Fibroblast of lung (primary cell): ENCODE measurements at regions not wholly inside any gene's neighbourhood (a gene's known extent, or its start where the extent isn't known, plus 50 kb on each side); places are given as distances from the start of the nearest gene placed in this dataset.

Experiments used
- DNase-seq, 2 donors: peaks; one replicate each; pipeline versions ENCODE4 v3.0.0 to v3.0.0-alpha.2; 2010; ENCODE audit warnings: low read depth in 2 of 2
- H2AFZ ChIP-seq: 2 replicates; pipeline ENCODE4 v1.5.1; 2012; ENCODE audit warnings: low read length, control low read depth, inconsistent platforms
- H3K27ac ChIP-seq: 2 replicates; pipeline ENCODE4 v1.5.1; 2011; ENCODE audit warnings: low read length, control low read depth; ENCODE audit not compliant: insufficient read depth
- H3K27me3 ChIP-seq: 2 replicates; pipeline ENCODE4 v1.5.1; 2011; ENCODE audit warnings: mild to moderate bottlenecking, low read length; ENCODE audit not compliant: control insufficient read depth, insufficient read depth
- H3K36me3 ChIP-seq: 2 replicates; pipeline ENCODE4 v1.5.1; 2011; ENCODE audit warnings: low read length; ENCODE audit not compliant: control insufficient read depth, insufficient read depth
- H3K4me1 ChIP-seq: 2 replicates; pipeline ENCODE4 v1.5.1; 2011; ENCODE audit warnings: low read length; ENCODE audit not compliant: control insufficient read depth, insufficient read depth; ENCODE audit errors: extremely low read depth
- H3K4me2 ChIP-seq: 2 replicates; pipeline ENCODE4 v1.5.1; 2011; ENCODE audit warnings: low read length, control low read depth; ENCODE audit not compliant: insufficient read depth; ENCODE audit errors: extremely low read depth
- H3K4me3 ChIP-seq, 4 experiments: fragments of 200-600 bp in 1 of 4; sonication (generic) in 1 of 4; replicated peaks in 1 of 4; 2 replicates each; pipeline ENCODE4 v1.5.1; 2011 to 2016; ENCODE audit warnings: low read length in 4 of 4, low read depth in 3 of 4, mild to moderate bottlenecking in 3 of 4, control low read depth in 2 of 4, inconsistent platforms in 1 of 4, mixed read lengths in 1 of 4; ENCODE audit not compliant: insufficient read depth in 1 of 4; ENCODE audit errors: control extremely low read depth in 1 of 4
- H3K79me2 ChIP-seq: 2 replicates; pipeline ENCODE4 v1.5.1; 2012; ENCODE audit warnings: mild to moderate bottlenecking, low read length, inconsistent platforms; ENCODE audit not compliant: control insufficient read depth, insufficient read depth
- H3K9ac ChIP-seq: 2 replicates; pipeline ENCODE4 v1.5.1; 2011; ENCODE audit warnings: mild to moderate bottlenecking, low read length, control low read depth; ENCODE audit not compliant: insufficient read depth
- H3K9me3 ChIP-seq: 2 replicates; pipeline ENCODE4 v1.5.1; 2012; ENCODE audit warnings: low read depth, low read length; ENCODE audit not compliant: control insufficient read depth, insufficient read depth
- H4K20me1 ChIP-seq: 2 replicates; pipeline ENCODE4 v1.5.1; 2011; ENCODE audit warnings: low read length; ENCODE audit not compliant: control insufficient read depth, insufficient read depth; ENCODE audit errors: extremely low read depth
- EZH2 ChIP-seq: IDR thresholded peaks from 2 replicates; pipeline ENCODE4 v1.5.1; 2012; ENCODE audit warnings: low read length, control low read depth, mild to moderate bottlenecking; ENCODE audit errors: missing control alignments
- TF ChIP-seq, protein P1 (sequence below), 2 donors: IDR thresholded peaks in 1 of 2; conservative IDR thresholded peaks in 1 of 2; 1 replicate in 1 of 2; 2 replicates in 1 of 2; pipeline ENCODE4 v1.5.1; 2011 to 2012; ENCODE audit warnings: low read length in 2 of 2, control low read depth in 1 of 2, inconsistent platforms in 1 of 2, low read depth in 1 of 2, mild to moderate bottlenecking in 1 of 2

DNA sequence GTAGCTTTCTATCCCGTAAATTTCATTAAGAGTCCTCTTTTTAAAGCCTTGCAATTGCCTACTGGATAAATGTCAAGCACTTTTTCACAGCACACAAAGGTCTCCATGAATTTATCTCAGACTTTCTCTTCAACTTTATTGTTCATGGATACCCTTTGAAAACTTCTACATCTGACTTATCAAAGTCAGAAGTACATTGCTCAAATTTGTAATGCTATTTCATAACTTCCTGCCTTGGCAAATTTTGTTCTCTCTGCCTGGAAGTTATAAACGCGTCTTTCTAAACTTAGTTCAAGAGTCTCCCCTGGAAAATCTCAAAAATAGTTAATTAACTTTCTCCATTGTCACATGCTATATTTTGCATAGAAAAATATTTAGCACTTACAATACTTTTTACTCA is 55.9 kb upstream of the RERGL start:
- Histone ChIP-seq H3K27ac (no peak overlapping the region), H4K20me1 (no peaks in the 10 kb centered on the region), H3K79me2 (no peaks in the 10 kb centered on the region), H3K9ac (no peak overlapping the region), H2AFZ (no peak overlapping the region), H3K27me3 (no peaks in the 10 kb centered on the region), H3K36me3 (no peaks in the 10 kb centered on the region), H3K9me3 (no peaks in the 10 kb centered on the region), H3K4me2 (no peak overlapping the region), H3K4me1 (no peaks in the 10 kb centered on the region), H3K4me3 (no peak overlapping the region)
- DNase-seq, result peak in 1 of 2 donors; percentile 70
- TF ChIP-seq, protein P1, sequence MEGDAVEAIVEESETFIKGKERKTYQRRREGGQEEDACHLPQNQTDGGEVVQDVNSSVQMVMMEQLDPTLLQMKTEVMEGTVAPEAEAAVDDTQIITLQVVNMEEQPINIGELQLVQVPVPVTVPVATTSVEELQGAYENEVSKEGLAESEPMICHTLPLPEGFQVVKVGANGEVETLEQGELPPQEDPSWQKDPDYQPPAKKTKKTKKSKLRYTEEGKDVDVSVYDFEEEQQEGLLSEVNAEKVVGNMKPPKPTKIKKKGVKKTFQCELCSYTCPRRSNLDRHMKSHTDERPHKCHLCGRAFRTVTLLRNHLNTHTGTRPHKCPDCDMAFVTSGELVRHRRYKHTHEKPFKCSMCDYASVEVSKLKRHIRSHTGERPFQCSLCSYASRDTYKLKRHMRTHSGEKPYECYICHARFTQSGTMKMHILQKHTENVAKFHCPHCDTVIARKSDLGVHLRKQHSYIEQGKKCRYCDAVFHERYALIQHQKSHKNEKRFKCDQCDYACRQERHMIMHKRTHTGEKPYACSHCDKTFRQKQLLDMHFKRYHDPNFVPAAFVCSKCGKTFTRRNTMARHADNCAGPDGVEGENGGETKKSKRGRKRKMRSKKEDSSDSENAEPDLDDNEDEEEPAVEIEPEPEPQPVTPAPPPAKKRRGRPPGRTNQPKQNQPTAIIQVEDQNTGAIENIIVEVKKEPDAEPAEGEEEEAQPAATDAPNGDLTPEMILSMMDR (conservative IDR thresholded peaks at IDR 0.05 in 1 of 2, IDR thresholded peaks at IDR 0.05 in 1 of 2; ENCODE audit: low read depth in 1 of 2, low read length in 2 of 2), result no peak
- TF ChIP-seq EZH2, result no peak

DNA sequence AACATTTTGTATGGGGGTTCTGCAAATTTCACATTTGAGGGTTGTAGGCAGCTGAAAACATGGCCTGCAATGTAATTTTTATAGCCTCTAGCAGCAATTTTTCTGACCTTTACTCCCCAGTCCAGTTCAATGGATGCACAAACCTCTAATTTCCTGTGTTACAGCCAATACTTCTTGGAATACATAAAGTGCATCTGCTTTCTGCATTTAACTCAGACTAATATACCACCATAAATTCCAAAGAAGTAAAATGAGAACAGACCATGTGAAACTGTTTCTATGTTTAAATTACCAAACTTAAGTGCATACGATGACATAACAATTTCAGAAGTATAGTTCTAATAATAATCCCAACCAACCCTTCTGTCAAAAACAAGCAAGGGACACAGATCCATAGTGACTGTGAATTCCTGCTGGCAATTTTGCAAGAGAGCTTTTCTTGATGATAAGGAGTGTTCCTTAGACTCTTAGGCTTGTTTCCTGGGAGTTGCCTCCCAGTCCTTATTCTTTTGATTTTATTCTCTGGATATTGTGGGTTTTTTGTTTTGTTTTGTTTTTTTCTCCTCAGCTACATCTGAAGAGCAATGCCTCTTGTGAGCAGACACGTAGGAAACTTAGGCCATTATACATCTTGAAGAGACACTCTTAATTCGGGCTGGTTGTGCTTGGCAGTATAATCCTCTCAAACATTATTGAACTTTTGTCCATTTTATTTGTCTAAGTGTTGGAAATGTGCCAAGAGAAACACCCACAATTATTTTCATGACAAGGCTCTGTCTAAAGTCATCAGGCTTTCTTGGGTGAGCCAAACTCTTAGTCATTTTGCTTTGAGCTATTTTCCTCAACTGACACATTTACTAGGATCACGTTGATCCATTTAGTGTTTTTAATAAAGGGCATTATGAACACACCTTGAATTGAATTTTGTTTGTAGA is 51.3 kb upstream of the RERGL start:
- peak; percentile 43 to 74 for DNase-seq
- Histone ChIP-seq H3K27me3 (no peaks in the 10 kb centered on the region), H3K4me3 (no peak overlapping the region), H3K4me2 (no peak overlapping the region), H3K9ac (no peak overlapping the region), H3K9me3 (no peaks in the 10 kb centered on the region), H3K4me1 (no peaks in the 10 kb centered on the region), H3K36me3 (no peaks in the 10 kb centered on the region), H3K27ac (no peak overlapping the region), H3K79me2 (no peaks in the 10 kb centered on the region), H4K20me1 (no peaks in the 10 kb centered on the region), H2AFZ (no peak overlapping the region)
- no peak for TF ChIP-seq EZH2
- TF ChIP-seq, protein P1 (conservative IDR thresholded peaks at IDR 0.05 in 1 of 2, IDR thresholded peaks at IDR 0.05 in 1 of 2; ENCODE audit: low read depth in 1 of 2, low read length in 2 of 2), result no peak

DNA sequence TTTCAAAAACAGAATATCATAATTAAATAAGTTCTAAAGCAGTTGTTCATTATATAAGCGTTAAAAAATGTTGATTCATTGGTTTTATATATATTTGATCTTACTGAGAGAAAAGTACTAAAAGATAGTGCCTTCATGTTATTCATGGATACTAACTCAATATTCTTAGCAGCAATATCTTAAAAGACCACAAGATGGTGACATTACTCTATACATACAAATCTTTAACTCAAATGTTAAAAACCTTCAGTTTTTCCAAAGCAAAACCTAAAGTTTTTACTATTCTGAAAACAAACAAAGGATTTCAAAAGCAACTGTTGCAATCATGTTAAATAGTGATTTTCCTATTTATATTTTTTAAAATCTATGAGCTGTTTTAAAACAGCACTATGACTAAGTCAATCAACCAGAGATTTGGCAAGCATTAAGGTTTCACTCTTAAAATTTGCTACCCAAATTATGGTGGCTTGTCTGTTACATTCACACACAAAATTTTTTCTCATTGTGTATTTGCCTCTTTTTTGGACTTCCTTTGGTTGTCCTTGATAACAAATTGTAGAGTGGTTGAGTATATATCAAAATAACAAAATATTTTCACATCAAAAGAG is 50.1 kb upstream of the RERGL start:
- Histone ChIP-seq H3K4me1 (no peaks in the 10 kb centered on the region), H3K9ac (no peak overlapping the region), H3K36me3 (no peaks in the 10 kb centered on the region), H3K4me2 (no peak overlapping the region), H3K79me2 (no peaks in the 10 kb centered on the region), H3K27ac (no peak overlapping the region), H3K9me3 (no peaks in the 10 kb centered on the region), H3K27me3 (no peaks in the 10 kb centered on the region), H2AFZ (no peak overlapping the region), H3K4me3 (no peak overlapping the region), H4K20me1 (no peaks in the 10 kb centered on the region)
- DNase-seq, result peak; percentile 19 to 68
- TF ChIP-seq, protein P1 (conservative IDR thresholded peaks at IDR 0.05 in 1 of 2, IDR thresholded peaks at IDR 0.05 in 1 of 2; ENCODE audit: low read depth in 1 of 2, low read length in 2 of 2), result peak in 1 of 2 donors; percentile 37
- TF ChIP-seq EZH2, result no peak
